HG03354 (cell line): ENCODE measurements at regions not wholly inside any gene's neighbourhood (a gene's known extent, or its start where the extent isn't known, plus 50 kb on each side); places are given as distances from the start of the nearest gene placed in this dataset.
A peak's percentile ranks its signal among the peaks of the same experiment; 100 is the strongest.

Experiments used
- ATAC-seq: cut with Tn5 transposase; IDR thresholded peaks from one replicate; pipeline ENCODE4 v1.9.1; 2021; ENCODE audit warnings: mild to moderate bottlenecking; ENCODE audit not compliant: unreplicated experiment, poor library complexity, severe bottlenecking

- no peak for ATAC-seq
Measured at GRCh38 chr5:72624641-72625236, 117.5 kb upstream of the ZNF366 start.

- no peak for ATAC-seq
Measured at GRCh38 chr5:72623936-72624335, 116.7 kb upstream of the ZNF366 start.

- no peak for ATAC-seq
Measured at GRCh38 chr5:72623323-72623722, 116.1 kb upstream of the ZNF366 start.

GRCh38 chr5:72622170-72622760 lies 115.1 kb upstream of the ZNF366 start:
- no peak for ATAC-seq

- ATAC-seq = no peak
Measured at GRCh38 chr5:72621576-72621975, 114.4 kb upstream of the ZNF366 start.

- ATAC-seq = no peak
Measured at GRCh38 chr5:72619677-72620076, 112.5 kb upstream of the ZNF366 start.

- ATAC-seq = no peak
Measured at GRCh38 chr5:72619251-72619650, 112.0 kb upstream of the ZNF366 start.

DNA sequence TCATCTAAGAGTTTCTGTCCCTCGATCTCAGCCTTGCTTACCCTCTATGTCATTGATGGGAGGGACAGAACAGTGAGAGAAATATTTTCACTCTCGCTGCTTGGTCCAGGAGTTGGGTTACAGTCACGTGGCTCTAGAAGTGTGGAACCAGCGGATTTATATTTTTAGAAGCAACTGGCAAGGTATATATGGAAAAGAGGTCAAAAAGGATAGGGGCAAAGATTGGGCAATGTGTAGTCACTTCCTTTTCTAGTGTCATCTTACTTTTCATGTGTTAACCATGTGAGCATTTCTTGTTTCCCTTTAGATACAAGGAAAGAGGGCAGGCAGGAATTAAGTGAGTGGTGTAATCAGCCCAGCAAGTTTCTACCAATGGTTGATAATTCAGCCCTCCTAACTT lies 111.5 kb upstream of the ZNF366 start:
- no peak for ATAC-seq

GRCh38 chr5:72615061-72615460 lies 107.9 kb upstream of the ZNF366 start:
- ATAC-seq = no peak

GRCh38 chr5:72613515-72613914 lies 106.3 kb upstream of the ZNF366 start:
- no peak for ATAC-seq

DNA sequence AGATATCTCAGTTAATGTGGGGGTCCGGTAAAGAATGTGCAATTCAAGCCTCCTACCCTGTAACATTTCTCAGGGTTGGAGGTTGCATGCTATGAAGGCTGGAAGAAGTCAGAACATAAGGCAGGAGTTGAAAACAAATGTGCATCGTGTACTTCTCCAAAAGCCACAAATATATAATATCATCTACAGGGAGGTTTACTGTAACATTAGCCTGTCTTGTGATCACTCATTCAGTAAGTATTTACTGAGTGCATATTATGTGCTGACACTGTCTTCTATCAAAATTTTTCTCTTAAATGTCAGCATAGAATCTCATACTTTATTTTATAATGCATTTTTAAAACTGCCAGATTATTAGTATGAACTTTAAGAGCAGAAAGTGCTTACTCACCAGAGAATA lies 105.6 kb upstream of the ZNF366 start:
- ATAC-seq = no peak

- ATAC-seq = peak; percentile 80
Measured at GRCh38 chr5:72611118-72611730, 104.0 kb upstream of the ZNF366 start.

DNA sequence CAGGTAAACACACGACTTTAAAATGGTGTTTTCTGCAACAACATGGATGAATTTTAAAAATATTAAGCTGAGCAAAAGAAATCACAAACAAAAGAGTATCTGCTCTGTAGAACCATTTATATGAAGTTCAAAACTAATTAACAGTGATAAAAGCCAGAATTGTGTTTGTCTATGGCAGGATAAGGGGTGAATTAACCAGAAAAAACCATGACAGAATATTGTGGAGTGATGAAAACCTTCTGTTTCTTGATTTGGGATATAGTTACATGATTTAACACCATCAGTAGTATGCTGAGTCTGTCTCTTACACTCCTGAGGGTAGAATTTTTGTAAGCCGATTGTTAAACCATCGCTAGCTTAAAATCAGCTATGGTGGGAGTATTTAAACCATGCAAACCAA lies 101.7 kb upstream of the ZNF366 start:
- no peak for ATAC-seq

- no peak for ATAC-seq
Measured at GRCh38 chr5:72608297-72608696, 101.1 kb upstream of the ZNF366 start.

GRCh38 chr5:72607381-72607780 lies 100.2 kb upstream of the ZNF366 start:
- ATAC-seq = no peak

DNA sequence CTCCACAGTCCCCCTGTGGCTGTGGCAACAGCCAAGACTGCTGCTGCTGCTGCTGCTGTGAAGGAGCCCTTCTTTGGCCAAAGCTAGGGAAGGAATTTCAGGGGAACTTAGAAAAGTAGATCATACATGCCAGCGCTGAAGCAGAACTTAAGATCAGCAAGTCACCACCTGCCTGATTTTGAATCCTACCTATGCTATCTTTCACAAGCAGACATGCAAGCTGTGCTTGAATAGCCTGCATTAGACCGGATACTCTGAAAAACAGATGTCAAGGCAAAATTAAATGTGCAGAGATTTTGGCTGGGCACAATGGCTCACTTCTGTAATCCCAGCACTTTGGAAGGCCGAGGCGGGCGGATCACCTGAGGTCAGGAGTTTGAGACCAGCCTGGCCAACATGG lies 99.3 kb upstream of the ZNF366 start:
- ATAC-seq = no peak

DNA sequence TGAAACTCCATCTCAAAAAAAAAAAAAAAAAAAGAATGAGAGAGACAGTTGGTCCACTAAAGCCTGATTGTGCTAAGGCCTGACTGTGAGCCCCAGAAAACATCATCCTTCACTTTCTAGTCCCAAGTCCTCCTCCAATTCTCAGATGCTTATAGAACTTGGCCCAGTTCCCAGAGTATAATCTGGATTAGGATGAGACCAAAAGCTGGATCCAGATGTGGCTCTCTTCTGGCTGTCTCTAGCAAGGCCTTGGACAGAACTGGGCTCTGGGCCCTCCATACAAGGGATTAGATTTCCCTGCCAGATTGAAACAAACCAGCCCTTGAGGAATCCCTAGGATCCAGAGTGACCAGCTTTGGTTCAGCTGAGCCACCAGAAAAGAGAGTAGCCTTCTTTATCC lies 98.4 kb upstream of the ZNF366 start:
- no peak for ATAC-seq

- no peak for ATAC-seq
Measured at GRCh38 chr5:72604798-72605154, 97.6 kb upstream of the ZNF366 start.

- ATAC-seq = no peak
Measured at GRCh38 chr5:72604111-72604797, 97.0 kb upstream of the ZNF366 start.

DNA sequence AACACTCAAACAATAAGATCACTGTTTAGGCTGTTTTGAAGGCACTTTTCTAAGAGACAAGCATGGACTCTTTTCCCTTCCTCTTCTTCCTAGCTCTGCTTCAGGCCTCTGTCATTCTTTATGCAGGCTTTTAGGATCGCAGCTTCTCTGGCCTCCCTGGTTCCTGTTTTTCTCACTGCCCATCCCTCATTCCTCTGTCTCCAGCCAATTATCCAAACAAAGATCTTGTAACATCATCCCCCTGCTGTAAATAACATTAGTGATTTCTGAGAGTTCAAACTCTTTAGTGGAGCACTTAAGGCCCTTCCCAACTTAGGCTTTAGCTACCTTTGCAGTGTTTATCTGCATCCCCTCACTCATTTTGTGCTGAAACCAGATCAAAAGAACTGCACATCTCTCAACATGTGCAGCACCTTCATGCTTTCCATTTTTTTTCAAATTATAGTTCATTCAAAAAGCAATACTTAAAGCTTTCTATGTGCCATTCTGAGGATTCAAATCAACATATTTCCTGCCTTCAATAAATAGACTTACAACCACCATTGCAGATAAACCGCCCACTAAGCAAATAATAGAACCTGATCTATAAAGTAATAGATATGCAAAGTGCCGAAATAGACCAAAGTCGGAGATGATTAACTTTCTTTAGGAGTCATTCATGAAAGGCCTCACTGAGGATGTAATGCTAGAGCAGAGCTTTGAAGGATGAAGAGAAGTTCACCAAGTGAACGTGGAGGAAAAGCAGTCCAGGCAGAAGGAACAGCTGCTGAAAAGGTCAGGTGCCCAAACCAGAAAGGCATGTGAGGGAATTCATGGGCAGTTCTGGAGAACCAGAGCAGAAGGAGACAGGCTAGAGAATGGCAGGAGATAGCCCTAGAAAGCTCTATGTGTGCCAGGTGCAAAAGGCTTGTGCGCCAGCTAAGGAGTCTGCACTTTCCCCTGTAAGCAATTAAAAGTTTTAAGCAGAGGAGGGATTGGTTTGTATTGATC lies 95.8 kb upstream of the ZNF366 start:
- no peak for ATAC-seq
